ENCODE measurements at regions not wholly inside any gene's neighbourhood (a gene's known extent, or its start where the extent isn't known, plus 50 kb on each side); places are given as distances from the start of the nearest gene placed in this dataset.

GRCh38 chr10:6841761-6842160 is 261.7 kb upstream of the PRKCQ start:
- TF ChIP-seq CTCF (IDR thresholded peaks at IDR 0.05): no peak
- TF ChIP-seq POLR2A (IDR thresholded peaks at IDR 0.05): no peak
